Neural progenitor cell (in vitro differentiated cells): ENCODE measurements at regions not wholly inside any gene's neighbourhood (a gene's known extent, or its start where the extent isn't known, plus 50 kb on each side); places are given as distances from the start of the nearest gene placed in this dataset.

ENCODE experiments used
- CTCF ChIP-seq: fragments of 200-600 bp; sonication (generic); IDR thresholded peaks from 2 replicates; pipeline ENCODE4 v1.5.1; 2017; ENCODE audit warnings: antibody characterized with exemption, mild to moderate bottlenecking
- EZH2 ChIP-seq: fragments of 200-600 bp; sonication (generic); IDR thresholded peaks from 2 replicates; pipeline ENCODE4 v1.6.1; 2017; ENCODE audit warnings: antibody characterized with exemption, mild to moderate bottlenecking, moderate library complexity

GRCh38 chr6:92315312-92315711 lies 1104.0 kb downstream of the EPHA7 start:
- no peak for TF ChIP-seq CTCF
- TF ChIP-seq EZH2, result no peak
